ENCODE measurements at regions not wholly inside any gene's neighbourhood (a gene's known extent, or its start where the extent isn't known, plus 50 kb on each side); places are given as distances from the start of the nearest gene placed in this dataset.
"Not testable (repeated sequence)": the region's sequence is repeated elsewhere in the genome, so short reads cannot be mapped to it uniquely, and the experiment has no call there.

- not testable (repeated sequence) for H3K4me1 ChIP-seq (ENCODE audit: control insufficient read depth in 4 of 4, insufficient read depth in 4 of 4, low read length in 3 of 4); H3K27ac ChIP-seq (ENCODE audit: low read depth in 1 of 2, low read length in 2 of 2); H3K36me3 ChIP-seq (ENCODE audit: control insufficient read depth in 4 of 4, insufficient read depth in 3 of 4, low read depth in 1 of 4, low read length in 3 of 4); DNase-seq (ENCODE audit: low spot score); H3K9me3 ChIP-seq (ENCODE audit: control insufficient read depth in 4 of 4, low read length in 3 of 4); H3K27me3 ChIP-seq (ENCODE audit: control insufficient read depth in 4 of 4, insufficient read depth in 4 of 4, low read length in 3 of 4); H3K4me3 ChIP-seq (ENCODE audit: low read depth in 1 of 3, low read length in 3 of 3); H3K9ac ChIP-seq (ENCODE audit: low read depth in 1 of 2, low read length in 2 of 2)
- 76% methylated on average over 13 of the region's 13 CpGs for WGBS
Observed at GRCh38 chr4:8952109-8952508, 80.5 kb upstream of the HMX1 start.

GRCh38 chr4:8945506-8945905 lies 73.9 kb upstream of the HMX1 start:
- not testable (repeated sequence) for H3K27ac ChIP-seq (ENCODE audit: low read depth in 1 of 2, low read length in 2 of 2); H3K36me3 ChIP-seq (ENCODE audit: control insufficient read depth in 4 of 4, insufficient read depth in 3 of 4, low read depth in 1 of 4, low read length in 3 of 4); H3K9me3 ChIP-seq (ENCODE audit: control insufficient read depth in 4 of 4, low read length in 3 of 4); DNase-seq (ENCODE audit: low spot score); H3K4me3 ChIP-seq (ENCODE audit: low read depth in 1 of 3, low read length in 3 of 3); H3K9ac ChIP-seq (ENCODE audit: low read depth in 1 of 2, low read length in 2 of 2); H3K4me1 ChIP-seq (ENCODE audit: control insufficient read depth in 4 of 4, insufficient read depth in 4 of 4, low read length in 3 of 4); H3K27me3 ChIP-seq (ENCODE audit: control insufficient read depth in 4 of 4, insufficient read depth in 4 of 4, low read length in 3 of 4)
- WGBS: 72% methylated on average over 6 of the region's 6 CpGs

GRCh38 chr4:8943367-8943766 lies 71.7 kb upstream of the HMX1 start:
- H3K4me3 ChIP-seq (ENCODE audit: low read depth in 1 of 3, low read length in 3 of 3); H3K27me3 ChIP-seq (ENCODE audit: control insufficient read depth in 4 of 4, insufficient read depth in 4 of 4, low read length in 3 of 4); H3K4me1 ChIP-seq (ENCODE audit: control insufficient read depth in 4 of 4, insufficient read depth in 4 of 4, low read length in 3 of 4); H3K36me3 ChIP-seq (ENCODE audit: control insufficient read depth in 4 of 4, insufficient read depth in 3 of 4, low read depth in 1 of 4, low read length in 3 of 4); H3K9ac ChIP-seq (ENCODE audit: low read depth in 1 of 2, low read length in 2 of 2); H3K9me3 ChIP-seq (ENCODE audit: control insufficient read depth in 4 of 4, low read length in 3 of 4); DNase-seq (ENCODE audit: low spot score); H3K27ac ChIP-seq (ENCODE audit: low read depth in 1 of 2, low read length in 2 of 2): not testable (repeated sequence)
- 73% methylated on average over 11 of the region's 11 CpGs for WGBS

- not testable (repeated sequence) for H3K4me3 ChIP-seq (ENCODE audit: low read depth in 1 of 3, low read length in 3 of 3); H3K27ac ChIP-seq (ENCODE audit: low read depth in 1 of 2, low read length in 2 of 2); DNase-seq (ENCODE audit: low spot score); H3K9ac ChIP-seq (ENCODE audit: low read depth in 1 of 2, low read length in 2 of 2); H3K4me1 ChIP-seq (ENCODE audit: control insufficient read depth in 4 of 4, insufficient read depth in 4 of 4, low read length in 3 of 4); H3K27me3 ChIP-seq (ENCODE audit: control insufficient read depth in 4 of 4, insufficient read depth in 4 of 4, low read length in 3 of 4); H3K9me3 ChIP-seq (ENCODE audit: control insufficient read depth in 4 of 4, low read length in 3 of 4); H3K36me3 ChIP-seq (ENCODE audit: control insufficient read depth in 4 of 4, insufficient read depth in 3 of 4, low read depth in 1 of 4, low read length in 3 of 4)
- 91% methylated on average over 11 of the region's 11 CpGs for WGBS
Observed at GRCh38 chr4:8942088-8942487, 70.4 kb upstream of the HMX1 start.

- not testable (repeated sequence) for H3K36me3 ChIP-seq (ENCODE audit: control insufficient read depth in 4 of 4, insufficient read depth in 3 of 4, low read depth in 1 of 4, low read length in 3 of 4); H3K9me3 ChIP-seq (ENCODE audit: control insufficient read depth in 4 of 4, low read length in 3 of 4); H3K27me3 ChIP-seq (ENCODE audit: control insufficient read depth in 4 of 4, insufficient read depth in 4 of 4, low read length in 3 of 4); H3K4me1 ChIP-seq (ENCODE audit: control insufficient read depth in 4 of 4, insufficient read depth in 4 of 4, low read length in 3 of 4); H3K9ac ChIP-seq (ENCODE audit: low read depth in 1 of 2, low read length in 2 of 2); H3K27ac ChIP-seq (ENCODE audit: low read depth in 1 of 2, low read length in 2 of 2); DNase-seq (ENCODE audit: low spot score); H3K4me3 ChIP-seq (ENCODE audit: low read depth in 1 of 3, low read length in 3 of 3)
- 67% methylated on average over 6 of the region's 6 CpGs for WGBS
Observed at GRCh38 chr4:8941492-8941805, 69.8 kb upstream of the HMX1 start.

GRCh38 chr4:8940792-8941491 lies 69.3 kb upstream of the HMX1 start:
- no peak for DNase-seq (ENCODE audit: low spot score)
- TF ChIP-seq GABPA (IDR thresholded peaks at IDR 0.05 in 1 of 2, conservative IDR thresholded peaks at IDR 0.05 in 1 of 2): no peak
- TF ChIP-seq RAD21 (IDR thresholded peaks at IDR 0.05): peak in 1 of 2 donors; percentile 41

More at GRCh38 chr4:8940792-8941491, 69.3 kb upstream of the HMX1 start:
- Histone ChIP-seq H3K27me3 (ENCODE audit: control insufficient read depth in 4 of 4, insufficient read depth in 4 of 4, low read length in 3 of 4) (peaks cover 0 to 5% (median 0%) of the 10 kb centered on the region in 4 donors), H3K9me3 (ENCODE audit: control insufficient read depth in 4 of 4, low read length in 3 of 4) (no peaks in the 10 kb centered on the region), H3K9ac (ENCODE audit: low read depth in 1 of 2, low read length in 2 of 2) (no peak overlapping the region), H3K36me3 (ENCODE audit: control insufficient read depth in 4 of 4, insufficient read depth in 3 of 4, low read depth in 1 of 4, low read length in 3 of 4) (no peaks in the 10 kb centered on the region), H3K4me3 (ENCODE audit: low read depth in 1 of 3, low read length in 3 of 3) (no peak overlapping the region), H3K27ac (ENCODE audit: low read depth in 1 of 2, low read length in 2 of 2) (no peak overlapping the region), H3K4me1 (ENCODE audit: control insufficient read depth in 4 of 4, insufficient read depth in 4 of 4, low read length in 3 of 4) (no peaks in the 10 kb centered on the region)
- WGBS: 61% methylated on average over 21 of the region's 21 CpGs

Measured in liver (tissue), 7 donors.